Nephron (organoid): ENCODE measurements at regions not wholly inside any gene's neighbourhood (a gene's known extent, or its start where the extent isn't known, plus 50 kb on each side); places are given as distances from the start of the nearest gene placed in this dataset.

ENCODE experiments used
- H3K27ac Mint-ChIP-seq, 3 experiments: 2 replicates each; pipeline ENCODE4 v1.8.0; 2020; ENCODE audit warnings: mixed read lengths in 3 of 3, mild to moderate bottlenecking in 2 of 3, moderate library complexity in 1 of 3
- H3K27me3 Mint-ChIP-seq: 2 replicates; pipeline ENCODE4 v1.8.0; 2021; ENCODE audit warnings: low read depth, mild to moderate bottlenecking, moderate library complexity, mixed read lengths
- H3K36me3 Mint-ChIP-seq: 2 replicates; pipeline ENCODE4 v1.8.0; 2020; ENCODE audit warnings: low read depth, mixed read lengths
- H3K4me1 Mint-ChIP-seq: 2 replicates; pipeline ENCODE4 v1.8.0; 2020; ENCODE audit warnings: mixed read lengths
- H3K4me3 Mint-ChIP-seq, 3 experiments: 2 replicates each; pipeline ENCODE4 v1.8.0; 2020; ENCODE audit warnings: mild to moderate bottlenecking in 3 of 3, mixed read lengths in 3 of 3, moderate library complexity in 2 of 3
- H3K9me3 Mint-ChIP-seq: 2 replicates; pipeline ENCODE4 v1.8.0; 2020; ENCODE audit warnings: mixed read lengths
- CTCF ChIP-seq, 3 experiments: fragments of 200-600 bp; sonication (generic); IDR thresholded peaks; one replicate each; pipeline ENCODE4 v1.5.0; 2021; ENCODE audit warnings: antibody characterized with exemption in 3 of 3; ENCODE audit not compliant: unreplicated experiment in 3 of 3

- Mint-ChIP-seq H3K27me3 (no peaks in the 10 kb centered on the region), H3K9me3 (no peaks in the 10 kb centered on the region), H3K27ac (no peak overlapping the region), H3K36me3 (no peaks in the 10 kb centered on the region), H3K4me3 (no peak overlapping the region), H3K4me1 (no peaks in the 10 kb centered on the region)
- TF ChIP-seq CTCF (IDR thresholded peaks at IDR 0.05; ENCODE audit: unreplicated experiment in 3 of 3): no peak
Observed at GRCh38 chr13:85228692-85229091, 570.5 kb downstream of the SLITRK6 start.

GRCh38 chr13:85223883-85224656 lies 575.1 kb downstream of the SLITRK6 start:
- H3K4me3 Mint-ChIP-seq: no peak overlapping the region
- H3K4me1 Mint-ChIP-seq: no peaks in the 10 kb centered on the region
- H3K9me3 Mint-ChIP-seq: no peaks in the 10 kb centered on the region
- no peaks in the 10 kb centered on the region for H3K27me3 Mint-ChIP-seq
- no peak for TF ChIP-seq CTCF (IDR thresholded peaks at IDR 0.05; ENCODE audit: unreplicated experiment in 3 of 3)
- H3K27ac Mint-ChIP-seq: no peak overlapping the region
- H3K36me3 Mint-ChIP-seq: no peaks in the 10 kb centered on the region

GRCh38 chr13:85216576-85216975 lies 582.6 kb downstream of the SLITRK6 start:
- no peak overlapping the region for H3K27ac Mint-ChIP-seq
- H3K36me3 Mint-ChIP-seq: no peaks in the 10 kb centered on the region
- TF ChIP-seq CTCF (IDR thresholded peaks at IDR 0.05; ENCODE audit: unreplicated experiment in 3 of 3): no peak
- H3K9me3 Mint-ChIP-seq: no peaks in the 10 kb centered on the region
- H3K4me3 Mint-ChIP-seq: no peak overlapping the region
- H3K4me1 Mint-ChIP-seq: no peaks in the 10 kb centered on the region
- no peaks in the 10 kb centered on the region for H3K27me3 Mint-ChIP-seq

- no peak for TF ChIP-seq CTCF (IDR thresholded peaks at IDR 0.05; ENCODE audit: unreplicated experiment in 3 of 3)
- Mint-ChIP-seq H3K4me1 (no peaks in the 10 kb centered on the region), H3K27me3 (no peaks in the 10 kb centered on the region), H3K4me3 (no peak overlapping the region), H3K36me3 (no peaks in the 10 kb centered on the region), H3K9me3 (no peaks in the 10 kb centered on the region), H3K27ac (no peak overlapping the region)
Observed at GRCh38 chr13:85212692-85213091, 586.5 kb downstream of the SLITRK6 start.

GRCh38 chr13:85204668-85205344 lies 594.4 kb downstream of the SLITRK6 start:
- H3K4me3 Mint-ChIP-seq: no peak overlapping the region

More at GRCh38 chr13:85204668-85205344, 594.4 kb downstream of the SLITRK6 start:
- Mint-ChIP-seq H3K27me3 (no peaks in the 10 kb centered on the region), H3K36me3 (no peaks in the 10 kb centered on the region), H3K27ac (no peak overlapping the region), H3K4me1 (no peaks in the 10 kb centered on the region), H3K9me3 (peaks cover 16% of the 10 kb centered on the region)
- TF ChIP-seq CTCF (IDR thresholded peaks at IDR 0.05; ENCODE audit: unreplicated experiment in 3 of 3): no peak
